Mesendoderm (in vitro differentiated cells): ENCODE measurements at regions not wholly inside any gene's neighbourhood (a gene's known extent, or its start where the extent isn't known, plus 50 kb on each side); places are given as distances from the start of the nearest gene placed in this dataset.

Source experiments
- DNase-seq: peaks from one replicate; pipeline ENCODE4 v3.0.0; 2013
- H2AK5ac ChIP-seq: 2 replicates; pipeline ENCODE4 v1.6.1; 2013; ENCODE audit warnings: low read length, inconsistent platforms
- H2BK120ac ChIP-seq: 2 replicates; pipeline ENCODE4 v1.6.1; 2013; ENCODE audit warnings: low read depth, mild to moderate bottlenecking, low read length, moderate library complexity, mixed read lengths
- H2BK15ac ChIP-seq: replicated peaks from 2 replicates; pipeline ENCODE4 v1.6.1; 2013; ENCODE audit warnings: low read depth, mild to moderate bottlenecking, moderate library complexity
- H2BK5ac ChIP-seq: 2 replicates; pipeline ENCODE4 v1.6.1; 2013; ENCODE audit warnings: low read length, inconsistent platforms
- H3K18ac ChIP-seq: 2 replicates; pipeline ENCODE4 v1.6.1; 2013; ENCODE audit warnings: mild to moderate bottlenecking, low read length, mixed read lengths
- H3K23ac ChIP-seq: one replicate; pipeline ENCODE4 v1.6.1; 2013; ENCODE audit warnings: low read length
- H3K27ac ChIP-seq: 2 replicates; pipeline ENCODE4 v1.5.1; 2013; ENCODE audit warnings: low read depth, mild to moderate bottlenecking, inconsistent platforms, low read length, moderate library complexity
- H3K27me3 ChIP-seq: 2 replicates; pipeline ENCODE4 v1.6.1; 2013; ENCODE audit warnings: low read length, control low read depth, mild to moderate bottlenecking, inconsistent platforms; ENCODE audit not compliant: insufficient read depth, poor library complexity
- H3K36me3 ChIP-seq: 2 replicates; pipeline ENCODE4 v1.6.1; 2013; ENCODE audit warnings: low read length, inconsistent platforms; ENCODE audit not compliant: control insufficient read depth, insufficient read depth
- H3K4ac ChIP-seq: one replicate; pipeline ENCODE4 v1.6.1; 2013; ENCODE audit warnings: low read depth, mild to moderate bottlenecking, low read length, moderate library complexity
- H3K4me1 ChIP-seq: 2 replicates; pipeline ENCODE4 v1.6.1; 2013; ENCODE audit warnings: low read depth, low read length, inconsistent platforms; ENCODE audit not compliant: control insufficient read depth
- H3K4me2 ChIP-seq: 2 replicates; pipeline ENCODE4 v1.6.1; 2013; ENCODE audit warnings: low read length
- H3K4me3 ChIP-seq: 2 replicates; pipeline ENCODE4 v1.5.1; 2013; ENCODE audit warnings: mild to moderate bottlenecking, low read length
- H3K56ac ChIP-seq: one replicate; pipeline ENCODE4 v1.6.1; 2013; ENCODE audit warnings: low read length
- H3K79me1 ChIP-seq: 2 replicates; pipeline ENCODE4 v1.6.1; 2013; ENCODE audit warnings: low read length, inconsistent platforms
- H3K79me2 ChIP-seq: 2 replicates; pipeline ENCODE4 v1.6.1; 2013; ENCODE audit warnings: mild to moderate bottlenecking, low read length; ENCODE audit not compliant: control insufficient read depth, insufficient read depth
- H3K9ac ChIP-seq: 2 replicates; pipeline ENCODE4 v1.6.1; 2013; ENCODE audit warnings: low read length, inconsistent platforms
- H4K5ac ChIP-seq: one replicate; pipeline ENCODE4 v1.6.1; 2013; ENCODE audit warnings: low read length
- H4K8ac ChIP-seq: one replicate; pipeline ENCODE4 v1.6.1; 2013; ENCODE audit warnings: low read depth, mild to moderate bottlenecking, control low read depth, low read length, moderate library complexity
- WGBS: extraction: QIAGEN DNeasy Blood & Tissue Kit; methylation state at CpG from one replicate; pipeline ENCODE4 v1.1.7; 2013; ENCODE audit warnings: low lambda C conversion rate, missing lambda C conversion rate; ENCODE audit not compliant: insufficient coverage; ENCODE audit errors: extremely low coverage; 5-methylcytosine and 5-hydroxymethylcytosine counted together

- H4K8ac ChIP-seq: no peak overlapping the region
- no peak overlapping the region for H2BK120ac ChIP-seq
- no peak overlapping the region for H3K23ac ChIP-seq
- no peak overlapping the region for H3K4ac ChIP-seq
- no peaks in the 10 kb centered on the region for H3K79me2 ChIP-seq
- H2AK5ac ChIP-seq: no peak overlapping the region
- H3K4me1 ChIP-seq: no peaks in the 10 kb centered on the region
- no peaks in the 10 kb centered on the region for H3K36me3 ChIP-seq
- no peak for DNase-seq
- H3K27ac ChIP-seq: no peak overlapping the region
- no CpG with 5 or more reads among the region's 1 CpG for WGBS
- no peak overlapping the region for H2BK5ac ChIP-seq
- no peak overlapping the region for H3K4me3 ChIP-seq
- H3K9ac ChIP-seq: no peak overlapping the region
- no peaks in the 10 kb centered on the region for H3K27me3 ChIP-seq
- no peak overlapping the region for H2BK15ac ChIP-seq
- H3K18ac ChIP-seq: no peak overlapping the region
- H4K5ac ChIP-seq: no peak overlapping the region
- no peak overlapping the region for H3K4me2 ChIP-seq
- no peak overlapping the region for H3K56ac ChIP-seq
- H3K79me1 ChIP-seq: no peaks in the 10 kb centered on the region
These were observed 95.0 kb downstream of the FAM53A start for GRCh38 chr4:1589098-1589497.

DNA sequence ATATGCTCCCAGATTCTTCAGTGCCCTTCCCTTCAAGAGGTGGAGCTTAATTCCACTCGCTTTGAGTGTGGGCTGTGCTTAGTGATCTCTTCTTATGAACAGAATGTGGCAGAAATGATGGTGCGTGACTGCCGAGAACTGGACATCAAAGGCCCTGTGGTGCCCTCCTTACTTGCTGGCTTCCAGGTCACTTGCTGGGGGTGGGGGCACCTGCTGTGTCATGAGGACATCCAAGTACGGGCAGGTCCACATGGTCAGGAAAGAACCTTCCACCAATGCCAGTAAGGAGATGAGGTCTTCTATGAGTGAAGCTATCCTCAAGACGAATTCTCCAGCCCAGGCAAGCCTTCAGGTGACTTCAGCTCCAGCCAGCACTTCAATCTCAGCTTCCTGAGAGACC lies 95.8 kb downstream of the FAM53A start:
- Histone ChIP-seq H3K27ac (no peak overlapping the region), H3K23ac (no peak overlapping the region), H3K27me3 (no peaks in the 10 kb centered on the region), H3K4me1 (no peaks in the 10 kb centered on the region), H2AK5ac (no peak overlapping the region), H3K4ac (no peak overlapping the region), H3K79me2 (no peaks in the 10 kb centered on the region), H3K18ac (no peak overlapping the region), H3K56ac (no peak overlapping the region), H3K79me1 (no peaks in the 10 kb centered on the region), H3K9ac (no peak overlapping the region), H3K36me3 (no peaks in the 10 kb centered on the region), H2BK5ac (no peak overlapping the region), H4K8ac (no peak overlapping the region), H3K4me3 (no peak overlapping the region), H4K5ac (no peak overlapping the region), H2BK15ac (no peak overlapping the region), H2BK120ac (no peak overlapping the region), H3K4me2 (no peak overlapping the region)
- DNase-seq: no peak
- no CpG with 5 or more reads among the region's 5 CpGs for WGBS

DNA sequence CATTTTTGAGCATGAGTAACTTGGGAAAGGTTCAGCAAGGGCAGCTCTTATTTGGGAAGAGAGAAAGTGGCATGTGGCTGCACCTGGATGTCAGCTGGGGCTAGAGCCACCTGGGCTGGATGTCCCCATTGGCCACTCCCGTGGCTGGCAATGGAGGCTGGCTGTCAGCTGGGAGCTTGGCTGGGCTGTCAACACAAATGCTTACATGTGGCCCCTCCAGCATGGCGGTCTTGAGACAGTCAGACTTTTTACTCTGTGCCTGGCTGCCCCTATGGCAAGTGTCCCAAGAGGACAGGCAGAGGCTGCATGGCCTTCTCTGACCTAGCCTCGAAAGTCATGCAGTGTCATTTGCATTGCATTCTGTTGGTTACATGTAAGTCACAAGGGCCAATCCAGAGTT lies 99.6 kb downstream of the FAM53A start:
- H3K79me1 ChIP-seq: no peaks in the 10 kb centered on the region
- H2AK5ac ChIP-seq: no peak overlapping the region
- no peak overlapping the region for H3K27ac ChIP-seq
- no peak overlapping the region for H3K4me2 ChIP-seq
- H3K36me3 ChIP-seq: no peaks in the 10 kb centered on the region
- WGBS: no CpG with 5 or more reads among the region's 3 CpGs
- H3K18ac ChIP-seq: no peak overlapping the region
- no peak overlapping the region for H2BK15ac ChIP-seq
- H3K4me3 ChIP-seq: no peak overlapping the region
- no peak overlapping the region for H3K4ac ChIP-seq
- no peaks in the 10 kb centered on the region for H3K4me1 ChIP-seq
- no peak overlapping the region for H3K9ac ChIP-seq
- H3K56ac ChIP-seq: no peak overlapping the region
- H3K27me3 ChIP-seq: no peaks in the 10 kb centered on the region
- no peaks in the 10 kb centered on the region for H3K79me2 ChIP-seq
- H3K23ac ChIP-seq: no peak overlapping the region
- no peak overlapping the region for H4K8ac ChIP-seq
- no peak overlapping the region for H2BK120ac ChIP-seq
- H2BK5ac ChIP-seq: no peak overlapping the region
- no peak overlapping the region for H4K5ac ChIP-seq
- no peak for DNase-seq

GRCh38 chr4:1583859-1584258 lies 100.3 kb downstream of the FAM53A start:
- no CpG with 5 or more reads among the region's 5 CpGs for WGBS
- no peaks in the 10 kb centered on the region for H3K4me1 ChIP-seq
- no peak overlapping the region for H3K4me3 ChIP-seq
- no peaks in the 10 kb centered on the region for H3K36me3 ChIP-seq
- H2AK5ac ChIP-seq: no peak overlapping the region
- no peak overlapping the region for H2BK15ac ChIP-seq
- H4K8ac ChIP-seq: no peak overlapping the region
- H3K4me2 ChIP-seq: no peak overlapping the region
- H3K79me1 ChIP-seq: no peaks in the 10 kb centered on the region
- no peak overlapping the region for H3K4ac ChIP-seq
- no peak overlapping the region for H3K27ac ChIP-seq
- no peak for DNase-seq
- H3K79me2 ChIP-seq: no peaks in the 10 kb centered on the region
- no peak overlapping the region for H3K56ac ChIP-seq
- no peak overlapping the region for H3K9ac ChIP-seq
- no peak overlapping the region for H4K5ac ChIP-seq
- H3K23ac ChIP-seq: no peak overlapping the region
- H2BK5ac ChIP-seq: no peak overlapping the region
- no peak overlapping the region for H2BK120ac ChIP-seq
- H3K18ac ChIP-seq: no peak overlapping the region
- no peaks in the 10 kb centered on the region for H3K27me3 ChIP-seq

GRCh38 chr4:1583051-1583785 lies 100.9 kb downstream of the FAM53A start:
- no peaks in the 10 kb centered on the region for H3K79me1 ChIP-seq
- H3K23ac ChIP-seq: no peak overlapping the region
- H2BK5ac ChIP-seq: no peak overlapping the region
- no peak overlapping the region for H4K5ac ChIP-seq
- no peak overlapping the region for H2BK120ac ChIP-seq
- no peak overlapping the region for H2BK15ac ChIP-seq
- no peak overlapping the region for H3K4me2 ChIP-seq
- no peak overlapping the region for H2AK5ac ChIP-seq
- H4K8ac ChIP-seq: no peak overlapping the region
- no CpG with 5 or more reads among the region's 15 CpGs for WGBS
- no peak overlapping the region for H3K27ac ChIP-seq
- no peak overlapping the region for H3K56ac ChIP-seq
- H3K27me3 ChIP-seq: no peaks in the 10 kb centered on the region
- no peak for DNase-seq
- H3K9ac ChIP-seq: no peak overlapping the region
- no peaks in the 10 kb centered on the region for H3K79me2 ChIP-seq
- H3K4me1 ChIP-seq: peaks cover 1% of the 10 kb centered on the region
- H3K4me3 ChIP-seq: no peak overlapping the region
- H3K36me3 ChIP-seq: no peaks in the 10 kb centered on the region
- no peak overlapping the region for H3K4ac ChIP-seq
- H3K18ac ChIP-seq: no peak overlapping the region

DNA sequence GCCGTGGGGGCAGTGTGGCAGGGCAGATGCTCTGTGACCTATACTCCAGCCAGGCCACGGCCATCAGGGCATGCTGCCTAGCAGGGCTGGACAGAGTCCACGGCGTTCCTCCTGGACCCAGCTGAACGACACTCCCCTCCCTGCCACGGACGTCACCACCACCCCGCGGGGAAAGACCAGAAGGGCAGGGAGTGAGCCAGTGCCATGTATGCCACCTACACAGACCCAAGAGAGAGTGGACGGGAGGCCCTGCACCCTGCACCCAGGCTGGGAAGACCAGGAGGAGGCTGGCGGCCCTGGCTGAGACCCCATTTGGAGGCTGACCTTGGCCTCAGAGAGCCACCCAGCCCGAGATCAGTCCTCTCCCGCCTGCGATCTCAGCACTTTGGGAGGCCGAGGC lies 101.9 kb downstream of the FAM53A start:
- no peak overlapping the region for H2BK120ac ChIP-seq
- H2BK15ac ChIP-seq: no peak overlapping the region
- H3K36me3 ChIP-seq: no peaks in the 10 kb centered on the region
- no peak overlapping the region for H4K8ac ChIP-seq
- H3K4me3 ChIP-seq: no peak overlapping the region
- DNase-seq: no peak
- no peak overlapping the region for H3K27ac ChIP-seq
- no peaks in the 10 kb centered on the region for H3K79me2 ChIP-seq
- H3K18ac ChIP-seq: no peak overlapping the region
- no peak overlapping the region for H3K4ac ChIP-seq
- no peaks in the 10 kb centered on the region for H3K79me1 ChIP-seq
- H2AK5ac ChIP-seq: no peak overlapping the region
- H3K4me1 ChIP-seq: peaks cover 3% of the 10 kb centered on the region
- no peak overlapping the region for H3K56ac ChIP-seq
- H3K9ac ChIP-seq: no peak overlapping the region
- no peak overlapping the region for H4K5ac ChIP-seq
- no CpG with 5 or more reads among the region's 15 CpGs for WGBS
- H3K4me2 ChIP-seq: no peak overlapping the region
- H3K27me3 ChIP-seq: no peaks in the 10 kb centered on the region
- H2BK5ac ChIP-seq: no peak overlapping the region
- no peak overlapping the region for H3K23ac ChIP-seq
